Astrocyte (in vitro differentiated cells and primary cell): ENCODE measurements at regions not wholly inside any gene's neighbourhood (a gene's known extent, or its start where the extent isn't known, plus 50 kb on each side); places are given as distances from the start of the nearest gene placed in this dataset.
"Not testable (repeated sequence)": the region's sequence is repeated elsewhere in the genome, so short reads cannot be mapped to it uniquely, and the experiment has no call there.

Experiments
- DNase-seq: peaks from one replicate; pipeline ENCODE4 v3.0.0-alpha.2; 2010; ENCODE audit warnings: low read depth
- FAIRE-seq: peaks from 2 replicates; lab custom pipeline; 2011; peaks lifted over from hg19 to GRCh38; lab: Jason Lieb, UNC
- H2AFZ ChIP-seq: 2 replicates; pipeline ENCODE4 v1.6.0; 2012; ENCODE audit warnings: low read depth, low read length, inconsistent platforms
- H3K27ac ChIP-seq: 2 replicates; pipeline ENCODE4 v1.5.1; 2011; ENCODE audit warnings: low read depth, low read length, inconsistent platforms
- H3K27me3 ChIP-seq: 2 replicates; pipeline ENCODE4 v1.6.0; 2011; ENCODE audit warnings: low read length, inconsistent platforms; ENCODE audit not compliant: insufficient read depth
- H3K36me3 ChIP-seq: 2 replicates; pipeline ENCODE4 v1.5.1; 2011; ENCODE audit warnings: low read length, inconsistent platforms; ENCODE audit not compliant: insufficient read depth
- H3K4me1 ChIP-seq: 2 replicates; pipeline ENCODE4 v1.5.1; 2011; ENCODE audit warnings: low read length, inconsistent platforms; ENCODE audit not compliant: insufficient read depth
- H3K4me2 ChIP-seq: 2 replicates; pipeline ENCODE4 v1.6.0; 2012; ENCODE audit warnings: low read length, inconsistent platforms
- H3K4me3 ChIP-seq: 2 replicates; pipeline ENCODE4 v1.5.1; 2011; ENCODE audit warnings: low read depth, mild to moderate bottlenecking, low read length, inconsistent platforms; ENCODE audit not compliant: insufficient read depth
- H3K79me2 ChIP-seq: 2 replicates; pipeline ENCODE4 v1.6.0; 2012; ENCODE audit warnings: mild to moderate bottlenecking, low read length, inconsistent platforms; ENCODE audit not compliant: insufficient read depth
- H3K9ac ChIP-seq: 2 replicates; pipeline ENCODE4 v1.6.0; 2012; ENCODE audit warnings: mild to moderate bottlenecking, low read length, inconsistent platforms
- H3K9me3 ChIP-seq: 2 replicates; pipeline ENCODE4 v1.5.1; 2012; ENCODE audit warnings: low read depth, mild to moderate bottlenecking, low read length, inconsistent platforms; ENCODE audit not compliant: insufficient read depth
- H4K20me1 ChIP-seq: 2 replicates; pipeline ENCODE4 v1.6.0; 2012; ENCODE audit warnings: low read length, inconsistent platforms; ENCODE audit not compliant: insufficient read depth
- H3K27ac Mint-ChIP-seq: one replicate; pipeline ENCODE4 v1.8.0; 2021; ENCODE audit warnings: mild to moderate bottlenecking, mixed read lengths; ENCODE audit not compliant: unreplicated experiment
- H3K27me3 Mint-ChIP-seq: one replicate; pipeline ENCODE4 v1.8.0; 2021; ENCODE audit warnings: low read depth, mixed read lengths; ENCODE audit not compliant: unreplicated experiment
- H3K36me3 Mint-ChIP-seq: one replicate; pipeline ENCODE4 v1.8.0; 2021; ENCODE audit warnings: low read depth, mixed read lengths; ENCODE audit not compliant: unreplicated experiment
- H3K4me1 Mint-ChIP-seq: one replicate; pipeline ENCODE4 v1.8.0; 2021; ENCODE audit warnings: low read depth, mixed read lengths; ENCODE audit not compliant: unreplicated experiment
- H3K4me3 Mint-ChIP-seq: one replicate; pipeline ENCODE4 v1.8.0; 2021; ENCODE audit warnings: mild to moderate bottlenecking, moderate library complexity, mixed read lengths; ENCODE audit not compliant: unreplicated experiment
- H3K9me3 Mint-ChIP-seq: one replicate; pipeline ENCODE4 v1.8.0; 2021; ENCODE audit warnings: mild to moderate bottlenecking, mixed read lengths; ENCODE audit not compliant: unreplicated experiment
- CTCF ChIP-seq: IDR thresholded peaks from 2 replicates; pipeline ENCODE4 v1.5.1; 2011; ENCODE audit warnings: low read depth, mild to moderate bottlenecking, inconsistent platforms, low read length, moderate library complexity; ENCODE audit not compliant: insufficient read depth
- EZH2 ChIP-seq: IDR thresholded peaks from 2 replicates; pipeline ENCODE4 v1.6.1; 2012; ENCODE audit warnings: mild to moderate bottlenecking, low read length, inconsistent platforms; ENCODE audit not compliant: insufficient read depth

GRCh38 chr9:102360846-102361245, 622.4 kb upstream of the GRIN3A start:
- H3K4me3 ChIP-seq = no peak overlapping the region
- H3K27ac ChIP-seq = no peak overlapping the region
- no peaks in the 10 kb centered on the region for H3K79me2 ChIP-seq
- H3K9ac ChIP-seq = no peak overlapping the region
- Mint-ChIP-seq H3K9me3 (peaks cover 8% of the 10 kb centered on the region), H3K36me3 (no peaks in the 10 kb centered on the region), H3K27me3 (no peaks in the 10 kb centered on the region), H3K4me1 (no peaks in the 10 kb centered on the region), H3K27ac (no peak overlapping the region), H3K4me3 (no peak overlapping the region)
- no peak for FAIRE-seq
- no peak for TF ChIP-seq EZH2
- no peak for TF ChIP-seq CTCF
- H3K36me3 ChIP-seq = no peaks in the 10 kb centered on the region
- no peak overlapping the region for H3K4me2 ChIP-seq
- H2AFZ ChIP-seq = no peak overlapping the region
- DNase-seq = no peak
- no peaks in the 10 kb centered on the region for H3K4me1 ChIP-seq
- no peaks in the 10 kb centered on the region for H3K9me3 ChIP-seq
- no peaks in the 10 kb centered on the region for H4K20me1 ChIP-seq
- H3K27me3 ChIP-seq = no peaks in the 10 kb centered on the region

DNA sequence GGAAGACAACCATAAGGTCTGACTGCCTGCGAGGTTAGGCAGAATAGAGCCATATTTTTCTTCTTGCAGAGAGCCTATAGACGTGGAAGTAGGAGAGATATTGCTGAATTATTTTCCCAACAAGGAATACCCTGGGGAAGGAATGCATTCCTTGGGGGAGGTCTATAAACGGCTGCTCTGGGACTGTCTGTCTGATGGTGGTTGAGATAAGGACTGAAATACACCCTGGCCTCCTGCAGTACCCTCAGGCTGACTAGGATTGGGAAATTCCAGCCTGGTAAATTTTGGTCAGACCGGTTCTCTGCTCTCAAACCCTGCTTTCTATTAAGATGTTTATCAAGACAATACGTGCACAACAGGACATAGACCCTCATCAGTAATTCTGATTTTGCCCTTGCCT, 617.5 kb upstream of the GRIN3A start:
- Histone ChIP-seq H3K79me2 (no peaks in the 10 kb centered on the region), H3K4me3 (no peak overlapping the region), H3K4me2 (no peak overlapping the region), H2AFZ (no peak overlapping the region), H3K9ac (no peak overlapping the region), H3K4me1 (no peaks in the 10 kb centered on the region), H4K20me1 (no peaks in the 10 kb centered on the region), H3K9me3 (no peaks in the 10 kb centered on the region), H3K27ac (no peak overlapping the region), H3K36me3 (no peaks in the 10 kb centered on the region), H3K27me3 (no peaks in the 10 kb centered on the region)
- Mint-ChIP-seq H3K27me3 (no peaks in the 10 kb centered on the region), H3K36me3 (no peaks in the 10 kb centered on the region), H3K9me3 (peaks cover 2% of the 10 kb centered on the region), H3K27ac (no peak overlapping the region), H3K4me1 (no peaks in the 10 kb centered on the region), H3K4me3 (no peak overlapping the region)
- TF ChIP-seq EZH2 (no peak), CTCF (no peak)
- FAIRE-seq (no peak), DNase-seq (no peak)

DNA sequence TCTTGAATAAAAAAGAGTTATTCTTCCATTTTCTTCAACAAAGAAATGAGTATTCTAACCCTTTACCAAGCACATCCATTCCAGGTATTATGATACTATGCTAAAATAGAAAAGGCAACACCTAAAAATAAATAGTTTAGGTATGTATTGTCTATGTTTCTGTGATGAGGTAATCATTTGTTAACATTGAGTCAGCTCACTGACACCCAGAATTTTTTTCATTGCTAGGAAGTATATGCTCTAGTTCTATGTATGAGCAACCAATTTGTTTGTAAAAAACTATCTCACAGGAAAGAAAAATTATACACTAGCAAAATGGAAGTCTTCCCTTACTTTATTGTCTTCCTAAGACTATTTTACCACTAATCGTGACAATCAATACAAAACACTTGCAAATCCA, 615.6 kb upstream of the GRIN3A start:
- Mint-ChIP-seq H3K4me3 (no peak overlapping the region), H3K9me3 (peaks cover 2% of the 10 kb centered on the region), H3K4me1 (no peaks in the 10 kb centered on the region), H3K36me3 (no peaks in the 10 kb centered on the region), H3K27me3 (no peaks in the 10 kb centered on the region), H3K27ac (no peak overlapping the region)
- Histone ChIP-seq H3K9ac (no peak overlapping the region), H3K4me3 (no peak overlapping the region), H3K27me3 (no peaks in the 10 kb centered on the region), H4K20me1 (no peaks in the 10 kb centered on the region), H3K9me3 (no peaks in the 10 kb centered on the region), H3K4me1 (no peaks in the 10 kb centered on the region), H2AFZ (no peak overlapping the region), H3K4me2 (no peak overlapping the region), H3K36me3 (no peaks in the 10 kb centered on the region), H3K79me2 (no peaks in the 10 kb centered on the region), H3K27ac (no peak overlapping the region)
- FAIRE-seq (no peak), DNase-seq (no peak)
- TF ChIP-seq CTCF = no peak
- TF ChIP-seq EZH2 = no peak

GRCh38 chr9:102337471-102337870, 599.0 kb upstream of the GRIN3A start:
- H3K36me3 Mint-ChIP-seq, H3K4me2 ChIP-seq, H3K4me1 Mint-ChIP-seq, H2AFZ ChIP-seq, H3K27ac Mint-ChIP-seq, H3K4me1 ChIP-seq, H3K9me3 ChIP-seq, H3K4me3 ChIP-seq, H3K9me3 Mint-ChIP-seq, H3K4me3 Mint-ChIP-seq, FAIRE-seq, H3K27me3 Mint-ChIP-seq, H4K20me1 ChIP-seq, H3K9ac ChIP-seq, DNase-seq, H3K36me3 ChIP-seq, H3K79me2 ChIP-seq, H3K27me3 ChIP-seq, H3K27ac ChIP-seq: not testable (repeated sequence)
